ENCODE measurements at regions not wholly inside any gene's neighbourhood (a gene's known extent, or its start where the extent isn't known, plus 50 kb on each side); places are given as distances from the start of the nearest gene placed in this dataset.

- TF ChIP-seq CTCF (IDR thresholded peaks at IDR 0.05; ENCODE audit: borderline replicate concordance, extremely low read depth, low read length, poor library complexity, severe bottlenecking) (no peak), EZH2 (IDR thresholded peaks at IDR 0.05; ENCODE audit: borderline replicate concordance, low read depth, low read length, severe bottlenecking) (no peak)
Observed at GRCh38 chr7:68472688-68473087, 1125.6 kb upstream of the AUTS2 start.

All from DND-41 (cell line).